CD8-positive, alpha-beta memory T cell (primary cell): ENCODE measurements at regions not wholly inside any gene's neighbourhood (a gene's known extent, or its start where the extent isn't known, plus 50 kb on each side); places are given as distances from the start of the nearest gene placed in this dataset.
"Not testable (repeated sequence)": the region's sequence is repeated elsewhere in the genome, so short reads cannot be mapped to it uniquely, and the experiment has no call there.

Experiments used
- CTCF ChIA-PET: fragments of 350-600 bp; sonication (Branson Sonifier 250); formaldehyde crosslinking; loops from one replicate; lab custom pipeline; 2021; ENCODE audit warnings: antibody characterized with exemption; lab: Charles Lee
- POLR2A ChIA-PET: fragments of 350-600 bp; sonication (Branson Sonifier 250); formaldehyde crosslinking; loops from one replicate; lab custom pipeline; 2021; ENCODE audit warnings: antibody characterized with exemption; lab: Charles Lee
- DNase-seq, 5 donors: peaks; one replicate each; pipeline versions ENCODE4 v3.0.0 to v3.0.0-alpha.2; 2020 to 2022; ENCODE audit warnings: mixed read lengths in 1 of 5
- H3K27ac ChIP-seq: one replicate; pipeline ENCODE4 v1.7.0; 2013; ENCODE audit warnings: low read depth, mild to moderate bottlenecking, low read length, moderate library complexity
- H3K27me3 ChIP-seq: 2 replicates; pipeline ENCODE4 v1.7.0; 2013; ENCODE audit warnings: low read length, mild to moderate bottlenecking; ENCODE audit not compliant: insufficient read depth, poor library complexity, severe bottlenecking
- H3K36me3 ChIP-seq: 2 replicates; pipeline ENCODE4 v1.7.0; 2013; ENCODE audit warnings: mild to moderate bottlenecking, low read length, moderate library complexity; ENCODE audit not compliant: insufficient read depth
- H3K4me1 ChIP-seq: 2 replicates; pipeline ENCODE4 v1.7.0; 2013; ENCODE audit warnings: mild to moderate bottlenecking, low read length, moderate library complexity; ENCODE audit not compliant: insufficient read depth
- H3K4me3 ChIP-seq: 2 replicates; pipeline ENCODE4 v1.7.0; 2013; ENCODE audit warnings: mild to moderate bottlenecking, low read length
- H3K9me3 ChIP-seq: 2 replicates; pipeline ENCODE4 v1.7.0; 2013; ENCODE audit warnings: mild to moderate bottlenecking, low read length
- H3K27ac Mint-ChIP-seq, 8 donors: one replicate each; pipeline ENCODE4 v1.8.0; 2020 to 2021; ENCODE audit warnings: mixed read lengths in 8 of 8, mild to moderate bottlenecking in 6 of 8, inconsistent platforms in 3 of 8, moderate library complexity in 3 of 8
- H3K27me3 Mint-ChIP-seq, 2 donors: one replicate each; pipeline ENCODE4 v1.8.0; 2020 to 2021; ENCODE audit warnings: mixed read lengths in 2 of 2, mild to moderate bottlenecking in 1 of 2, moderate library complexity in 1 of 2
- H3K36me3 Mint-ChIP-seq, 3 donors: one replicate each; pipeline ENCODE4 v1.8.0; 2020 to 2021; ENCODE audit warnings: mixed read lengths in 3 of 3, inconsistent platforms in 1 of 3, mild to moderate bottlenecking in 1 of 3
- H3K4me1 Mint-ChIP-seq, 3 donors: one replicate each; pipeline ENCODE4 v1.8.0; 2020 to 2021; ENCODE audit warnings: mixed read lengths in 3 of 3, inconsistent platforms in 1 of 3, mild to moderate bottlenecking in 1 of 3
- H3K4me3 Mint-ChIP-seq, 7 donors: one replicate each; pipeline ENCODE4 v1.8.0; 2020 to 2021; ENCODE audit warnings: mixed read lengths in 7 of 7, mild to moderate bottlenecking in 6 of 7, moderate library complexity in 4 of 7, inconsistent platforms in 2 of 7
- H3K9me3 Mint-ChIP-seq, 5 donors: one replicate each; pipeline ENCODE4 v1.8.0; 2020 to 2022; ENCODE audit warnings: mixed read lengths in 5 of 5, mild to moderate bottlenecking in 3 of 5, moderate library complexity in 2 of 5, inconsistent platforms in 1 of 5

- peaks cover 0 to 1% (median 0%) of the 10 kb centered on the region in 3 donors for H3K36me3 Mint-ChIP-seq
- Histone ChIP-seq H3K4me3 (no peak overlapping the region), H3K4me1 (no peaks in the 10 kb centered on the region), H3K36me3 (no peaks in the 10 kb centered on the region), H3K9me3 (no peaks in the 10 kb centered on the region), H3K27ac (no peak overlapping the region), H3K27me3 (no peaks in the 10 kb centered on the region)
- no peaks in the 10 kb centered on the region for H3K4me1 Mint-ChIP-seq
- ChIA-PET CTCF (no interaction called here), POLR2A (no interaction called here)
- H3K27ac Mint-ChIP-seq = no peak overlapping the region
- DNase-seq = no peak
- no peak overlapping the region for H3K4me3 Mint-ChIP-seq
- peaks cover 0 to 2% of the 10 kb centered on the region in 2 donors for H3K27me3 Mint-ChIP-seq
- H3K9me3 Mint-ChIP-seq = peaks cover 0 to 22% (median 13%) of the 10 kb centered on the region in 5 donors
These were observed 78.1 kb upstream of the SHOX start for GRCh38 chrX:552496-552895.

GRCh38 chrX:554271-554670 lies 76.3 kb upstream of the SHOX start:
- Mint-ChIP-seq H3K4me3 (no peak overlapping the region), H3K27ac (no peak overlapping the region), H3K36me3 (peaks cover 0 to 1% (median 0%) of the 10 kb centered on the region in 3 donors), H3K27me3 (peaks cover 0 to 2% of the 10 kb centered on the region in 2 donors), H3K4me1 (no peaks in the 10 kb centered on the region), H3K9me3 (peaks cover 0 to 19% (median 11%) of the 10 kb centered on the region in 5 donors)
- ChIA-PET POLR2A (no interaction called here), CTCF (no interaction called here)
- Histone ChIP-seq H3K27me3 (no peaks in the 10 kb centered on the region), H3K27ac (no peak overlapping the region), H3K36me3 (no peaks in the 10 kb centered on the region), H3K4me3 (no peak overlapping the region), H3K4me1 (no peaks in the 10 kb centered on the region), H3K9me3 (no peaks in the 10 kb centered on the region)
- no peak for DNase-seq

- Histone ChIP-seq H3K4me3 (no peak overlapping the region), H3K27ac (no peak overlapping the region), H3K27me3 (no peaks in the 10 kb centered on the region), H3K36me3 (no peaks in the 10 kb centered on the region), H3K4me1 (no peaks in the 10 kb centered on the region), H3K9me3 (no peaks in the 10 kb centered on the region)
- Mint-ChIP-seq H3K9me3 (peaks cover 0 to 12% (median 7%) of the 10 kb centered on the region in 5 donors), H3K27ac (no peak overlapping the region), H3K4me1 (no peaks in the 10 kb centered on the region), H3K4me3 (no peak overlapping the region), H3K27me3 (peaks cover 0 to 2% of the 10 kb centered on the region in 2 donors), H3K36me3 (no peaks in the 10 kb centered on the region)
- CTCF ChIA-PET = no interaction called here
- DNase-seq = no peak
- POLR2A ChIA-PET = no interaction called here
These were observed 74.6 kb upstream of the SHOX start for GRCh38 chrX:555725-556666.

- POLR2A ChIA-PET, H3K27ac Mint-ChIP-seq, H3K27me3 ChIP-seq, H3K9me3 ChIP-seq, H3K36me3 Mint-ChIP-seq, H3K4me1 Mint-ChIP-seq, H3K9me3 Mint-ChIP-seq, CTCF ChIA-PET, DNase-seq, H3K4me1 ChIP-seq, H3K27ac ChIP-seq, H3K27me3 Mint-ChIP-seq, H3K4me3 Mint-ChIP-seq, H3K36me3 ChIP-seq, H3K4me3 ChIP-seq: not testable (repeated sequence)
These were observed 73.0 kb upstream of the SHOX start for GRCh38 chrX:557601-558000.

- H3K4me1 ChIP-seq, H3K4me3 Mint-ChIP-seq, DNase-seq, H3K27ac Mint-ChIP-seq, H3K36me3 Mint-ChIP-seq, H3K27me3 ChIP-seq, H3K4me1 Mint-ChIP-seq, POLR2A ChIA-PET, H3K27me3 Mint-ChIP-seq, H3K27ac ChIP-seq, H3K4me3 ChIP-seq, CTCF ChIA-PET, H3K9me3 Mint-ChIP-seq, H3K9me3 ChIP-seq, H3K36me3 ChIP-seq: not testable (repeated sequence)
These were observed 71.3 kb upstream of the SHOX start for GRCh38 chrX:559282-559681.

GRCh38 chrX:567891-568290 lies 62.7 kb upstream of the SHOX start:
- Histone ChIP-seq H3K9me3 (no peaks in the 10 kb centered on the region), H3K4me3 (no peak overlapping the region), H3K27me3 (no peaks in the 10 kb centered on the region), H3K4me1 (no peaks in the 10 kb centered on the region), H3K27ac (no peak overlapping the region), H3K36me3 (no peaks in the 10 kb centered on the region)
- ChIA-PET POLR2A (no interaction called here), CTCF (no interaction called here)
- H3K9me3 Mint-ChIP-seq = peaks cover 0 to 11% (median 9%) of the 10 kb centered on the region in 5 donors
- H3K36me3 Mint-ChIP-seq = no peaks in the 10 kb centered on the region
- H3K27ac Mint-ChIP-seq = no peak overlapping the region
- H3K27me3 Mint-ChIP-seq = no peaks in the 10 kb centered on the region
- H3K4me3 Mint-ChIP-seq = no peak overlapping the region
- DNase-seq = no peak
- H3K4me1 Mint-ChIP-seq = no peaks in the 10 kb centered on the region

- peaks cover 0 to 11% (median 9%) of the 10 kb centered on the region in 5 donors for H3K9me3 Mint-ChIP-seq
- Histone ChIP-seq H3K27me3 (no peaks in the 10 kb centered on the region), H3K9me3 (no peaks in the 10 kb centered on the region), H3K36me3 (no peaks in the 10 kb centered on the region), H3K27ac (no peak overlapping the region), H3K4me1 (no peaks in the 10 kb centered on the region), H3K4me3 (no peak overlapping the region)
- no peak overlapping the region for H3K4me3 Mint-ChIP-seq
- DNase-seq = no peak
- ChIA-PET CTCF (no interaction called here), POLR2A (no interaction called here)
- no peaks in the 10 kb centered on the region for H3K27me3 Mint-ChIP-seq
- H3K4me1 Mint-ChIP-seq = no peaks in the 10 kb centered on the region
- H3K36me3 Mint-ChIP-seq = no peaks in the 10 kb centered on the region
- H3K27ac Mint-ChIP-seq = no peak overlapping the region
These were observed 62.3 kb upstream of the SHOX start for GRCh38 chrX:568311-568710.

GRCh38 chrX:572538-573124 lies 58.0 kb upstream of the SHOX start:
- Histone ChIP-seq H3K27me3 (no peaks in the 10 kb centered on the region), H3K4me3 (no peak overlapping the region), H3K27ac (no peak overlapping the region), H3K36me3 (no peaks in the 10 kb centered on the region), H3K9me3 (no peaks in the 10 kb centered on the region), H3K4me1 (no peaks in the 10 kb centered on the region)
- no peak overlapping the region for H3K4me3 Mint-ChIP-seq
- peaks cover 0 to 5% (median 3%) of the 10 kb centered on the region in 5 donors for H3K9me3 Mint-ChIP-seq
- H3K4me1 Mint-ChIP-seq = no peaks in the 10 kb centered on the region
- no peaks in the 10 kb centered on the region for H3K36me3 Mint-ChIP-seq
- CTCF ChIA-PET = no interaction called here
- DNase-seq = no peak
- no peak overlapping the region for H3K27ac Mint-ChIP-seq
- H3K27me3 Mint-ChIP-seq = no peaks in the 10 kb centered on the region
- POLR2A ChIA-PET = no interaction called here
